ENCODE measurements at regions not wholly inside any gene's neighbourhood (a gene's known extent, or its start where the extent isn't known, plus 50 kb on each side); places are given as distances from the start of the nearest gene placed in this dataset.

- TF ChIP-seq, protein P1, sequence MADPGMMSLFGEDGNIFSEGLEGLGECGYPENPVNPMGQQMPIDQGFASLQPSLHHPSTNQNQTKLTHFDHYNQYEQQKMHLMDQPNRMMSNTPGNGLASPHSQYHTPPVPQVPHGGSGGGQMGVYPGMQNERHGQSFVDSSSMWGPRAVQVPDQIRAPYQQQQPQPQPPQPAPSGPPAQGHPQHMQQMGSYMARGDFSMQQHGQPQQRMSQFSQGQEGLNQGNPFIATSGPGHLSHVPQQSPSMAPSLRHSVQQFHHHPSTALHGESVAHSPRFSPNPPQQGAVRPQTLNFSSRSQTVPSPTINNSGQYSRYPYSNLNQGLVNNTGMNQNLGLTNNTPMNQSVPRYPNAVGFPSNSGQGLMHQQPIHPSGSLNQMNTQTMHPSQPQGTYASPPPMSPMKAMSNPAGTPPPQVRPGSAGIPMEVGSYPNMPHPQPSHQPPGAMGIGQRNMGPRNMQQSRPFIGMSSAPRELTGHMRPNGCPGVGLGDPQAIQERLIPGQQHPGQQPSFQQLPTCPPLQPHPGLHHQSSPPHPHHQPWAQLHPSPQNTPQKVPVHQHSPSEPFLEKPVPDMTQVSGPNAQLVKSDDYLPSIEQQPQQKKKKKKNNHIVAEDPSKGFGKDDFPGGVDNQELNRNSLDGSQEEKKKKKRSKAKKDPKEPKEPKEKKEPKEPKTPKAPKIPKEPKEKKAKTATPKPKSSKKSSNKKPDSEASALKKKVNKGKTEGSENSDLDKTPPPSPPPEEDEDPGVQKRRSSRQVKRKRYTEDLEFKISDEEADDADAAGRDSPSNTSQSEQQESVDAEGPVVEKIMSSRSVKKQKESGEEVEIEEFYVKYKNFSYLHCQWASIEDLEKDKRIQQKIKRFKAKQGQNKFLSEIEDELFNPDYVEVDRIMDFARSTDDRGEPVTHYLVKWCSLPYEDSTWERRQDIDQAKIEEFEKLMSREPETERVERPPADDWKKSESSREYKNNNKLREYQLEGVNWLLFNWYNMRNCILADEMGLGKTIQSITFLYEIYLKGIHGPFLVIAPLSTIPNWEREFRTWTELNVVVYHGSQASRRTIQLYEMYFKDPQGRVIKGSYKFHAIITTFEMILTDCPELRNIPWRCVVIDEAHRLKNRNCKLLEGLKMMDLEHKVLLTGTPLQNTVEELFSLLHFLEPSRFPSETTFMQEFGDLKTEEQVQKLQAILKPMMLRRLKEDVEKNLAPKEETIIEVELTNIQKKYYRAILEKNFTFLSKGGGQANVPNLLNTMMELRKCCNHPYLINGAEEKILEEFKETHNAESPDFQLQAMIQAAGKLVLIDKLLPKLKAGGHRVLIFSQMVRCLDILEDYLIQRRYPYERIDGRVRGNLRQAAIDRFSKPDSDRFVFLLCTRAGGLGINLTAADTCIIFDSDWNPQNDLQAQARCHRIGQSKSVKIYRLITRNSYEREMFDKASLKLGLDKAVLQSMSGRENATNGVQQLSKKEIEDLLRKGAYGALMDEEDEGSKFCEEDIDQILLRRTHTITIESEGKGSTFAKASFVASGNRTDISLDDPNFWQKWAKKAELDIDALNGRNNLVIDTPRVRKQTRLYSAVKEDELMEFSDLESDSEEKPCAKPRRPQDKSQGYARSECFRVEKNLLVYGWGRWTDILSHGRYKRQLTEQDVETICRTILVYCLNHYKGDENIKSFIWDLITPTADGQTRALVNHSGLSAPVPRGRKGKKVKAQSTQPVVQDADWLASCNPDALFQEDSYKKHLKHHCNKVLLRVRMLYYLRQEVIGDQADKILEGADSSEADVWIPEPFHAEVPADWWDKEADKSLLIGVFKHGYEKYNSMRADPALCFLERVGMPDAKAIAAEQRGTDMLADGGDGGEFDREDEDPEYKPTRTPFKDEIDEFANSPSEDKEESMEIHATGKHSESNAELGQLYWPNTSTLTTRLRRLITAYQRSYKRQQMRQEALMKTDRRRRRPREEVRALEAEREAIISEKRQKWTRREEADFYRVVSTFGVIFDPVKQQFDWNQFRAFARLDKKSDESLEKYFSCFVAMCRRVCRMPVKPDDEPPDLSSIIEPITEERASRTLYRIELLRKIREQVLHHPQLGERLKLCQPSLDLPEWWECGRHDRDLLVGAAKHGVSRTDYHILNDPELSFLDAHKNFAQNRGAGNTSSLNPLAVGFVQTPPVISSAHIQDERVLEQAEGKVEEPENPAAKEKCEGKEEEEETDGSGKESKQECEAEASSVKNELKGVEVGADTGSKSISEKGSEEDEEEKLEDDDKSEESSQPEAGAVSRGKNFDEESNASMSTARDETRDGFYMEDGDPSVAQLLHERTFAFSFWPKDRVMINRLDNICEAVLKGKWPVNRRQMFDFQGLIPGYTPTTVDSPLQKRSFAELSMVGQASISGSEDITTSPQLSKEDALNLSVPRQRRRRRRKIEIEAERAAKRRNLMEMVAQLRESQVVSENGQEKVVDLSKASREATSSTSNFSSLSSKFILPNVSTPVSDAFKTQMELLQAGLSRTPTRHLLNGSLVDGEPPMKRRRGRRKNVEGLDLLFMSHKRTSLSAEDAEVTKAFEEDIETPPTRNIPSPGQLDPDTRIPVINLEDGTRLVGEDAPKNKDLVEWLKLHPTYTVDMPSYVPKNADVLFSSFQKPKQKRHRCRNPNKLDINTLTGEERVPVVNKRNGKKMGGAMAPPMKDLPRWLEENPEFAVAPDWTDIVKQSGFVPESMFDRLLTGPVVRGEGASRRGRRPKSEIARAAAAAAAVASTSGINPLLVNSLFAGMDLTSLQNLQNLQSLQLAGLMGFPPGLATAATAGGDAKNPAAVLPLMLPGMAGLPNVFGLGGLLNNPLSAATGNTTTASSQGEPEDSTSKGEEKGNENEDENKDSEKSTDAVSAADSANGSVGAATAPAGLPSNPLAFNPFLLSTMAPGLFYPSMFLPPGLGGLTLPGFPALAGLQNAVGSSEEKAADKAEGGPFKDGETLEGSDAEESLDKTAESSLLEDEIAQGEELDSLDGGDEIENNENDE (IDR thresholded peaks at IDR 0.05; ENCODE audit: insufficient replicate concordance, low read length): no peak
- TF ChIP-seq JUN (IDR thresholded peaks at IDR 0.05; ENCODE audit: low read depth, low read length) (no peak), GTF2F1 (IDR thresholded peaks at IDR 0.05; ENCODE audit: borderline replicate concordance, low read depth, low read length) (no peak), NRF1 (IDR thresholded peaks at IDR 0.05; ENCODE audit: low read depth, low read length) (no peak), USF2 (IDR thresholded peaks at IDR 0.05; ENCODE audit: low read length) (no peak), SIX5 (IDR thresholded peaks at IDR 0.05; ENCODE audit: low read depth, low read length) (no peak), EZH2 (IDR thresholded peaks at IDR 0.05; ENCODE audit: low read depth, low read length, severe bottlenecking) (no peak), TAF1 (IDR thresholded peaks at IDR 0.05; ENCODE audit: low read depth, low read length) (no peak), YY1 (IDR thresholded peaks at IDR 0.05; ENCODE audit: low read depth, low read length) (no peak)
Observed at GRCh38 chr7:68925241-68925640, 673.0 kb upstream of the AUTS2 start (continued).

All from H1 (cell line).